Ishikawa (cell line): ENCODE measurements at regions not wholly inside any gene's neighbourhood (a gene's known extent, or its start where the extent isn't known, plus 50 kb on each side); places are given as distances from the start of the nearest gene placed in this dataset.

ENCODE experiments used
- CEBPB ChIP-seq: IDR thresholded peaks from 2 replicates; pipeline ENCODE4 v1.6.1; 2012
- CREB1 ChIP-seq: IDR thresholded peaks from 2 replicates; pipeline ENCODE4 v1.6.1; 2012; ENCODE audit warnings: low read depth
- EGR1 ChIP-seq: IDR thresholded peaks from 2 replicates; pipeline ENCODE4 v1.6.1; 2012
- EP300 ChIP-seq: IDR thresholded peaks from 2 replicates; pipeline ENCODE4 v1.6.1; 2012; ENCODE audit warnings: borderline replicate concordance
- FOXM1 ChIP-seq: IDR thresholded peaks from 2 replicates; pipeline ENCODE4 v1.6.1; 2012; ENCODE audit warnings: low read depth, borderline replicate concordance
- MAX ChIP-seq: IDR thresholded peaks from 2 replicates; pipeline ENCODE4 v1.6.1; 2012
- NFIC ChIP-seq: IDR thresholded peaks from 2 replicates; pipeline ENCODE4 v1.6.1; 2012
- RAD21 ChIP-seq: IDR thresholded peaks from 2 replicates; pipeline ENCODE4 v1.6.1; 2012; ENCODE audit warnings: low read depth
- REST ChIP-seq: IDR thresholded peaks from 2 replicates; pipeline ENCODE4 v1.6.1; 2012; ENCODE audit warnings: low read depth, mild to moderate bottlenecking
- TAF1 ChIP-seq: IDR thresholded peaks from 2 replicates; pipeline ENCODE4 v1.6.1; 2012; ENCODE audit warnings: low read depth, mild to moderate bottlenecking
- TCF12 ChIP-seq: IDR thresholded peaks from 2 replicates; pipeline ENCODE4 v1.6.1; 2012; ENCODE audit warnings: low read depth
- TEAD4 ChIP-seq: IDR thresholded peaks from 2 replicates; pipeline ENCODE4 v1.6.1; 2012
- USF1 ChIP-seq: IDR thresholded peaks from 2 replicates; pipeline ENCODE4 v1.6.1; 2012
- YY1 ChIP-seq: IDR thresholded peaks from 2 replicates; pipeline ENCODE4 v1.6.1; 2012; ENCODE audit warnings: low read depth
- ZBTB7A ChIP-seq: IDR thresholded peaks from 2 replicates; pipeline ENCODE4 v1.6.1; 2012; ENCODE audit warnings: low read depth

GRCh38 chr4:91989914-91990313 is 313.9 kb upstream of the GRID2 start:
- TF ChIP-seq ZBTB7A (no peak), EGR1 (no peak), TAF1 (no peak), YY1 (no peak), TCF12 (no peak), REST (no peak), EP300 (no peak), FOXM1 (no peak), NFIC (no peak)

- no peak for TF ChIP-seq YY1
- TF ChIP-seq EP300 = no peak
- TF ChIP-seq TAF1 = no peak
- TF ChIP-seq FOXM1 = no peak
- TF ChIP-seq REST = no peak
- TF ChIP-seq NFIC = no peak
- no peak for TF ChIP-seq TCF12
- no peak for TF ChIP-seq USF1
- TF ChIP-seq TEAD4 = no peak
- no peak for TF ChIP-seq MAX
- TF ChIP-seq ZBTB7A = no peak
- no peak for TF ChIP-seq EGR1
Observed at GRCh38 chr4:91990726-91991125, 313.0 kb upstream of the GRID2 start.

- TF ChIP-seq FOXM1 (no peak), MAX (no peak), EGR1 (no peak), CREB1 (no peak), NFIC (no peak), REST (no peak), YY1 (no peak), RAD21 (no peak), USF1 (no peak), TCF12 (no peak), CEBPB (no peak), TAF1 (no peak), TEAD4 (no peak), EP300 (no peak), ZBTB7A (no peak)
Observed at GRCh38 chr4:91997045-91997444, 306.7 kb upstream of the GRID2 start.

GRCh38 chr4:92012899-92013867 is 290.6 kb upstream of the GRID2 start:
- TF ChIP-seq RAD21 (no peak), MAX (no peak), EGR1 (no peak), TEAD4 (no peak)
